ENCODE measurements at regions not wholly inside any gene's neighbourhood (a gene's known extent, or its start where the extent isn't known, plus 50 kb on each side); places are given as distances from the start of the nearest gene placed in this dataset.

DNA sequence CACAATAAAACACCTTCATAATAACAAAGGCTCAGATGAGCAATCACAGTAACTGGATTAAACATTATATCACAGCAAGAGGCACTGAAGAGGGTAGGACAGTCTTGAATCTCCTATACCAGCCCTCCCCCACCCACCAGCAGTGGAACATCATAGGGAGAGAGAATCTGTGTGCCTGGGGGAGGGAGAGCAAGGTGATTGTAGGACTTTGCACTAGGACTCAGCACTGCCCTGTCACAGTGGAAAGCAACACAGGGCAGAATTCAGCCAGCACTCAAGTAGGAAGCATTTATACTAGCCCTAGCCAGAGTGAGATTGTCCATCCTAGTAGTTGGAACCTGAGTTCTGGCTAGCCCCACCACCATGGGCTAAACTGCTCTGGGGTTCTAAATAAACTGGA lies 400.2 kb downstream of the HAO1 start:
- TF ChIP-seq CTCF (IDR thresholded peaks at IDR 0.05; ENCODE audit: insufficient read depth, low read length, poor library complexity, severe bottlenecking): no peak
- TF ChIP-seq EZH2phosphoT487 (conservative IDR thresholded peaks at IDR 0.05; ENCODE audit: low read length): no peak
